Dedifferentiated amniotic fluid mesenchymal stem cell (primary cell): ENCODE measurements at regions not wholly inside any gene's neighbourhood (a gene's known extent, or its start where the extent isn't known, plus 50 kb on each side); places are given as distances from the start of the nearest gene placed in this dataset.
"Not testable (repeated sequence)": the region's sequence is repeated elsewhere in the genome, so short reads cannot be mapped to it uniquely, and the experiment has no call there.

Experiments used
- DNase-seq: peaks from one replicate; pipeline ENCODE4 v3.0.0-alpha.2; 2016; ENCODE audit errors: extremely low spot score

- DNase-seq = no peak
These were observed 599.4 kb upstream of the CITED2 start for GRCh38 chr6:139973669-139974344.

- no peak for DNase-seq
These were observed 597.7 kb upstream of the CITED2 start for GRCh38 chr6:139972116-139972515.

GRCh38 chr6:139970591-139970991, 596.1 kb upstream of the CITED2 start:
- no peak for DNase-seq

- peak; percentile 39 for DNase-seq
These were observed 593.0 kb upstream of the CITED2 start for GRCh38 chr6:139967497-139967896.

GRCh38 chr6:139965393-139965792, 590.9 kb upstream of the CITED2 start:
- DNase-seq = peak; percentile 35

- DNase-seq = no peak
These were observed 590.3 kb upstream of the CITED2 start for GRCh38 chr6:139964737-139965136.

GRCh38 chr6:139962654-139963347, 588.4 kb upstream of the CITED2 start:
- no peak for DNase-seq

GRCh38 chr6:139961190-139961589, 586.7 kb upstream of the CITED2 start:
- DNase-seq = no peak

- DNase-seq = no peak
These were observed 586.2 kb upstream of the CITED2 start for GRCh38 chr6:139960671-139961070.

GRCh38 chr6:139955366-139956155, 581.1 kb upstream of the CITED2 start:
- no peak for DNase-seq

- DNase-seq = no peak
These were observed 580.1 kb upstream of the CITED2 start for GRCh38 chr6:139954463-139955071.

- DNase-seq = not testable (repeated sequence)
These were observed 579.3 kb upstream of the CITED2 start for GRCh38 chr6:139953780-139954179.

GRCh38 chr6:139951172-139951571, 576.7 kb upstream of the CITED2 start:
- DNase-seq = no peak

GRCh38 chr6:139944976-139945375, 570.5 kb upstream of the CITED2 start:
- DNase-seq = no peak

GRCh38 chr6:139944131-139944530, 569.7 kb upstream of the CITED2 start:
- DNase-seq = no peak

- DNase-seq = peak; percentile 92
These were observed 568.9 kb upstream of the CITED2 start for GRCh38 chr6:139943391-139943790.

- DNase-seq = no peak
These were observed 567.9 kb upstream of the CITED2 start for GRCh38 chr6:139942331-139942730.

- DNase-seq = no peak
These were observed 567.4 kb upstream of the CITED2 start for GRCh38 chr6:139941826-139942225.

GRCh38 chr6:139940741-139941729, 566.6 kb upstream of the CITED2 start:
- no peak for DNase-seq

- no peak for DNase-seq
These were observed 564.9 kb upstream of the CITED2 start for GRCh38 chr6:139939189-139939979.
